Endodermal cell (in vitro differentiated cells): ENCODE measurements at regions not wholly inside any gene's neighbourhood (a gene's known extent, or its start where the extent isn't known, plus 50 kb on each side); places are given as distances from the start of the nearest gene placed in this dataset.

Experiments used
- DNase-seq: peaks from one replicate; pipeline ENCODE4 v3.0.0-alpha.2; 2017
- H3K27ac ChIP-seq: 2 replicates; pipeline ENCODE4 v1.5.1; 2013; ENCODE audit warnings: mild to moderate bottlenecking, low read depth, low read length, moderate library complexity
- H3K27me3 ChIP-seq: 2 replicates; pipeline ENCODE4 v1.6.1; 2013; ENCODE audit warnings: mild to moderate bottlenecking, low read length, moderate library complexity; ENCODE audit not compliant: insufficient read depth, control insufficient read depth, poor library complexity, severe bottlenecking
- H3K36me3 ChIP-seq: 2 replicates; pipeline ENCODE4 v1.7.0; 2013; ENCODE audit warnings: mild to moderate bottlenecking, low read length, moderate library complexity; ENCODE audit not compliant: control insufficient read depth, insufficient read depth
- H3K4me1 ChIP-seq: one replicate; pipeline ENCODE4 v1.7.0; 2013; ENCODE audit warnings: low read length; ENCODE audit not compliant: control insufficient read depth, insufficient read depth
- H3K4me3 ChIP-seq: 2 replicates; pipeline ENCODE4 v1.5.1; 2013; ENCODE audit warnings: mild to moderate bottlenecking, low read length, moderate library complexity
- H3K9ac ChIP-seq: 2 replicates; pipeline ENCODE4 v1.6.1; 2013; ENCODE audit warnings: mild to moderate bottlenecking, low read length, moderate library complexity; ENCODE audit not compliant: poor library complexity, severe bottlenecking; ENCODE audit errors: extremely low read depth
- H3K9me3 ChIP-seq: 2 replicates; pipeline ENCODE4 v1.6.1; 2013; ENCODE audit warnings: mild to moderate bottlenecking, low read length, moderate library complexity; ENCODE audit not compliant: control insufficient read depth
- H3K27ac Mint-ChIP-seq: 2 replicates; pipeline ENCODE4 v1.8.0; 2020; ENCODE audit warnings: mixed read lengths
- H3K27me3 Mint-ChIP-seq: 2 replicates; pipeline ENCODE4 v1.8.0; 2021; ENCODE audit warnings: mild to moderate bottlenecking, mixed read lengths; ENCODE audit not compliant: insufficient read depth
- H3K36me3 Mint-ChIP-seq: 2 replicates; pipeline ENCODE4 v1.8.0; 2020; ENCODE audit warnings: low read depth, mixed read lengths
- H3K4me1 Mint-ChIP-seq: 2 replicates; pipeline ENCODE4 v1.8.0; 2020; ENCODE audit warnings: mixed read lengths
- H3K4me3 Mint-ChIP-seq: 2 replicates; pipeline ENCODE4 v1.8.0; 2020; ENCODE audit warnings: mild to moderate bottlenecking, moderate library complexity, mixed read lengths
- H3K9me3 Mint-ChIP-seq: 2 replicates; pipeline ENCODE4 v1.8.0; 2020; ENCODE audit warnings: mild to moderate bottlenecking, mixed read lengths
- CTCF ChIP-seq: fragments of 200-600 bp; sonication (generic); conservative IDR thresholded peaks from 2 replicates; pipeline ENCODE4 v1.5.0; 2021; ENCODE audit warnings: antibody characterized with exemption, mild to moderate bottlenecking
- WGBS, 2 experiments: methylation state at CpG; one replicate each; pipeline versions ENCODE4 v1.1.5 to v1.1.7; 2013; ENCODE audit warnings: missing lambda C conversion rate in 2 of 2, mixed read lengths in 1 of 2; ENCODE audit not compliant: insufficient coverage in 1 of 2, insufficient read length in 1 of 2; 5-methylcytosine and 5-hydroxymethylcytosine counted together

DNA sequence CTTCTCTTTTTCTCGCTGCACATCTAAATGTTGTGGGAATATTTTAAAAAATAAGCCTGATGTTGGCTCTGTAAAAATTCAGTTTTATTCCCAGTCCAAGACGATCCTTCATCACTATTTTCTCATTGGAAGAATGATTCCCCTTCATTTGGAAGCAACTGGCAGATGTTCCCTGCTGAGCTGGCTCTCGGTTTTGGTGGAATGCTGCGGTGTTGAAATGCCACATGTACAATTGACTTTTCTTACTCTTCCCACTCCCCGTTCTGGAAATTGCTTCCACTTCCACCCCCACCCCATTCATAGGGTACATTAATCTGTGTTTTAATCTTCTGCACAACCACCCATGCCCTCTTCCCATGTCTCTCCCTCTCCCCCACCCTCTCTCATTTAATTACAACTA lies 496.3 kb upstream of the MAP3K7 start:
- H3K27me3 ChIP-seq, result peaks cover 7% of the 10 kb centered on the region
- 69 to 74% methylated on average over 2 to 4 of the region's 5 CpGs for WGBS, 2 experiments
- Mint-ChIP-seq H3K36me3 (peaks cover 3% of the 10 kb centered on the region), H3K4me3 (no peak overlapping the region), H3K27ac (no peak overlapping the region), H3K27me3 (peaks cover 6% of the 10 kb centered on the region), H3K9me3 (peaks cover 1% of the 10 kb centered on the region), H3K4me1 (peaks cover 65% of the 10 kb centered on the region)
- H3K27ac ChIP-seq, result no peak overlapping the region
- DNase-seq, result no peak
- no peak for TF ChIP-seq CTCF
- H3K4me1 ChIP-seq, result peaks cover 16% of the 10 kb centered on the region
- H3K9me3 ChIP-seq, result no peaks in the 10 kb centered on the region
- no peak overlapping the region for H3K4me3 ChIP-seq
- H3K9ac ChIP-seq, result no peak overlapping the region
- no peaks in the 10 kb centered on the region for H3K36me3 ChIP-seq

DNA sequence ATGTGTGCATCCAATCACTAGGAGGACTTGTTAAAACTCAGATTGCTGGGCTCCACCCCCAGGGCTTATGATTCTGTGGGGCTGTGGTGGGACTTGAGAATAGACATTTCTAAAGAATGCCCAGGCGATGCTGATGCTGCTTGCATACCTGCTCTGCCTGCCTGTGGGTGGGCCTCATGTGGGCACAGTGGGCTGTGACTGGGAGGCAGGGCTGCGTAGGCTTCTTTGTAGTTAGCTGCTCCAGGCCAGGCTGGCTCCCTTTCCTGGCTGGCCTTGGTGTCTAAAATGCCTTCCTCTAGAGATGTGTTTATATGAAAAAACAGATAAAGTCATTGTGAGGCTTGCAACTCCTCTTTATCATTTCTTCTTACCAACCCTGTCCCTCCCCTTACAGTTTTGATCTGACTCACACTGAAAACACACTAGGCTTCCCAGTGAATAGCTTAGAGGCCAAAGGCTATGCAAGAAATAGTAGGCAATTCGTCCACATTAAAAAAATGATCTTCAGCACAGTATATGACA lies 495.5 kb upstream of the MAP3K7 start:
- Mint-ChIP-seq H3K27ac (no peak overlapping the region), H3K36me3 (peaks cover 3% of the 10 kb centered on the region), H3K4me3 (no peak overlapping the region), H3K9me3 (peaks cover 1% of the 10 kb centered on the region), H3K27me3 (peaks cover 6% of the 10 kb centered on the region), H3K4me1 (peaks cover 60% of the 10 kb centered on the region)
- H3K9me3 ChIP-seq, result no peaks in the 10 kb centered on the region
- H3K4me3 ChIP-seq, result no peak overlapping the region
- H3K27me3 ChIP-seq, result peaks cover 7% of the 10 kb centered on the region
- H3K9ac ChIP-seq, result no peak overlapping the region
- DNase-seq, result peak; percentile 74
- H3K4me1 ChIP-seq, result peaks cover 16% of the 10 kb centered on the region
- no peaks in the 10 kb centered on the region for H3K36me3 ChIP-seq
- WGBS, 2 experiments, result 78% methylated on average over 3 of the region's 3 CpGs; no CpG with 5 or more reads in 1 of the 2 experiments
- TF ChIP-seq CTCF, result no peak
- H3K27ac ChIP-seq, result no peak overlapping the region

DNA sequence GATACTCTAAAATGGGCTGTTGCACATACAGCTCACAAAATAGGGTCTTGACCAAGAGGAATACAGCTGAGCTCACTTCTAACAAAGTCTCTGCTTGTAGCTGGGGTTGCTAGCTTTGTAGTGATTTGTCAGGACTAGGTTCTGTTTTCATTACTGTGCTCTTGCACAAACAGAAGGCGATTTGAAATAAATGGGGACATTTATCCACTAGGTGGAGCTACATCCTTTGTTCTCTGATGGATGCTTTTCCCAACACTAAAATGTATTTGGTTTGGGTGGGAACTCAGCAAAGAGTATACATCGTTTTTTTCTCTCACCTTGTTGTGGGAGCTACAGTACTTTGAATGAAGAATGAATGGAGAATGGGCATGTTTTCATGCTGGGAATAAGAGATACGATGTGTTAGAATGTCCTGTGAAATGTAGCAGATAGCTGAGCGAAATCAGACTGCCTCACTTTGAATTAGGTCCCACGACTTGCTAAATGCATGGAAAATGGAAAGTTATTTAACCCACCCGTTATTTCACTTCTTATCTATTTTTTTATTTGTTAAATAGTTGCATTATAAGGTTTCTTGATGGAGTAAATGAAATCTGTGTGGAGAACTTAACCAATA lies 494.7 kb upstream of the MAP3K7 start:
- TF ChIP-seq CTCF, result peak; percentile 85
- Mint-ChIP-seq H3K27me3 (peaks cover 6% of the 10 kb centered on the region), H3K4me3 (no peak overlapping the region), H3K9me3 (peaks cover 1% of the 10 kb centered on the region), H3K27ac (peak overlapping the region; percentile 71), H3K36me3 (peaks cover 3% of the 10 kb centered on the region), H3K4me1 (peaks cover 52% of the 10 kb centered on the region)
- H3K27ac ChIP-seq, result no peak overlapping the region
- peaks cover 12% of the 10 kb centered on the region for H3K4me1 ChIP-seq
- H3K36me3 ChIP-seq, result no peaks in the 10 kb centered on the region
- no peak overlapping the region for H3K9ac ChIP-seq
- no peaks in the 10 kb centered on the region for H3K9me3 ChIP-seq
- WGBS, 2 experiments, result 0 to 45% methylated on average over 1 to 5 of the region's 6 CpGs
- DNase-seq, result peak; percentile 60
- peaks cover 7% of the 10 kb centered on the region for H3K27me3 ChIP-seq
- no peak overlapping the region for H3K4me3 ChIP-seq
